ENCODE measurements at regions not wholly inside any gene's neighbourhood (a gene's known extent, or its start where the extent isn't known, plus 50 kb on each side); places are given as distances from the start of the nearest gene placed in this dataset.

DNA sequence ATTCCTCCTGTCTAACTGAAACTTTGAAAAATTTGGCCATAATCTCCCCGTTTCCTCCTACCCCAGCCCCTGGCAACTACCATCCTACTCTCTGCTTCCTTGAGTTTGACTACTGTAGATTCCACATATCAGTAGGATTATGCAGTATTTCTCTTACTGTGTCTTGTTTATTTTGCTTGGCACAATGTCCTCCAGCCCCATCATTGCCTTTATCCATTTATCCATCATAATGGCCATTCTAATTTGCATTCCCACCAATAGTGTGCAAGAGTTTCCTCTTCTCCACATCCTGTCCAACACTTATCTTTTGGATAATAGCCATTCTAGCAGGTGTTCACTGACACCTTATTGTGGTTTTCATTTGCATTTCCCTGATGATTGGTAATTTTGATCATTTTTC lies 202.3 kb downstream of the THBS2 start:
- no peaks in the 10 kb centered on the region for H3K4me1 Mint-ChIP-seq
- H3K36me3 Mint-ChIP-seq: no peaks in the 10 kb centered on the region
- DNase-seq: no peak
- no peak overlapping the region for H3K27ac Mint-ChIP-seq
- H3K9me3 Mint-ChIP-seq: peaks cover 0 to 2% (median under 1%) of the 10 kb centered on the region in 6 donors
- no peak overlapping the region for H3K4me3 Mint-ChIP-seq
- peaks cover 2 to 6% (median 3%) of the 10 kb centered on the region in 3 donors for H3K27me3 Mint-ChIP-seq (ENCODE audit: low read depth in 3 of 3)

GRCh38 chr6:169048865-169049205 lies 204.8 kb downstream of the THBS2 start:
- Mint-ChIP-seq H3K36me3 (no peaks in the 10 kb centered on the region), H3K9me3 (peaks cover 0 to 1% (median 0%) of the 10 kb centered on the region in 6 donors), H3K4me1 (no peaks in the 10 kb centered on the region), H3K27me3 (ENCODE audit: low read depth in 3 of 3) (peaks cover 2 to 8% (median 3%) of the 10 kb centered on the region in 3 donors), H3K27ac (no peak overlapping the region), H3K4me3 (no peak overlapping the region)
- no peak for DNase-seq

- H3K4me1 Mint-ChIP-seq: no peaks in the 10 kb centered on the region
- no peak overlapping the region for H3K4me3 Mint-ChIP-seq
- no peaks in the 10 kb centered on the region for H3K36me3 Mint-ChIP-seq
- H3K27ac Mint-ChIP-seq: no peak overlapping the region
- H3K27me3 Mint-ChIP-seq (ENCODE audit: low read depth in 3 of 3): peaks cover 2 to 6% (median 3%) of the 10 kb centered on the region in 3 donors
- no peak for DNase-seq
- H3K9me3 Mint-ChIP-seq: no peaks in the 10 kb centered on the region
Measured at GRCh38 chr6:169048185-169048864, 205.3 kb downstream of the THBS2 start.

DNA sequence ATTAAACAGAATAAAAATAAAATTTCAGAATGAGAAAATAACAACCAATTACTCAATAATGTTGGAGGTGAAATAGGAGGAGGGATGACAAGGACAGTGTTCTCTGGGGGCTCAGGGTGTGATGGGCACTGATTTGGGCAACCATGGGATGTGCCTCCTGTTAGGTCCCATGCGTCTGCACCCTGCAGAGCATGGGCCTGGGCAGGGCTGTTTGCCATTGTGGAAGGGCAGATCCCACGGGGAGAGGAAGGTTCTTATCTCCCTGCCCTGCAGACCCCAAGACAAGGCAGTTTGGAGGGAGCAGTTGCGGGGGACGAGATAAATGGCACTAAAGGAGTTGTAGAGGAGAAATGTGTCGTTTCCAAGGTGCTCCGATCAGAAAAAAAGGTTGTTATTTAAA lies 206.3 kb downstream of the THBS2 start:
- Mint-ChIP-seq H3K27ac (no peak overlapping the region), H3K4me1 (no peaks in the 10 kb centered on the region), H3K36me3 (no peaks in the 10 kb centered on the region), H3K4me3 (no peak overlapping the region), H3K9me3 (no peaks in the 10 kb centered on the region), H3K27me3 (ENCODE audit: low read depth in 3 of 3) (peaks cover 2 to 8% (median 3%) of the 10 kb centered on the region in 3 donors)
- no peak for DNase-seq

GRCh38 chr6:169046483-169047192 lies 207.0 kb downstream of the THBS2 start:
- no peaks in the 10 kb centered on the region for H3K4me1 Mint-ChIP-seq
- no peak overlapping the region for H3K27ac Mint-ChIP-seq
- H3K9me3 Mint-ChIP-seq: no peaks in the 10 kb centered on the region
- no peak overlapping the region for H3K4me3 Mint-ChIP-seq
- no peak for DNase-seq
- H3K27me3 Mint-ChIP-seq (ENCODE audit: low read depth in 3 of 3): peaks cover under 1 to 9% (median 8%) of the 10 kb centered on the region in 3 donors
- no peaks in the 10 kb centered on the region for H3K36me3 Mint-ChIP-seq

GRCh38 chr6:169046021-169046420 lies 207.6 kb downstream of the THBS2 start:
- no peaks in the 10 kb centered on the region for H3K9me3 Mint-ChIP-seq
- H3K27ac Mint-ChIP-seq: no peak overlapping the region
- no peaks in the 10 kb centered on the region for H3K4me1 Mint-ChIP-seq
- DNase-seq: no peak
- no peaks in the 10 kb centered on the region for H3K36me3 Mint-ChIP-seq
- no peak overlapping the region for H3K4me3 Mint-ChIP-seq
- H3K27me3 Mint-ChIP-seq (ENCODE audit: low read depth in 3 of 3): peaks cover 0 to 8% (median 8%) of the 10 kb centered on the region in 3 donors

DNA sequence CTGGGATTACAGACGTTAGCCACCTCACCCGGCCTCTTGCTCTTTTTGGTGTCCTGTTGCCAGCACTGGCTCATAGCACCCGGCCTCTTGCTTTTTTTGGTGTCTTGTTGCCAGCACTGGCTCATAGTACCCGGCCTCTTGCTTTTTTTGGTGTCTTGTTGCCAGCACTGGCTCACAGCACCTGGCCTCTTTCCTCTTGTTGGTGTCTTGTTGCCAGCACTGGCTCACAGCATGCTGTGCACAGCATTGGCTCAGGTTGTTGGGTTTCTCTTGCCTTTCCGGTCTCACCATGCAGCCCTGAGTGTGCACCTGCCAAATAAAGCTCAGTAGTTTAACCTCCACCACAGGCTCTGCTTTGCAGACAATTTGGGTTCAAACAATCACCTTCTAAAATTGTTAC lies 208.2 kb downstream of the THBS2 start:
- no peak overlapping the region for H3K27ac Mint-ChIP-seq
- no peaks in the 10 kb centered on the region for H3K9me3 Mint-ChIP-seq
- DNase-seq: no peak
- H3K27me3 Mint-ChIP-seq (ENCODE audit: low read depth in 3 of 3): peaks cover 0 to 8% (median 8%) of the 10 kb centered on the region in 3 donors
- H3K4me3 Mint-ChIP-seq: no peak overlapping the region
- H3K36me3 Mint-ChIP-seq: no peaks in the 10 kb centered on the region
- no peaks in the 10 kb centered on the region for H3K4me1 Mint-ChIP-seq

DNA sequence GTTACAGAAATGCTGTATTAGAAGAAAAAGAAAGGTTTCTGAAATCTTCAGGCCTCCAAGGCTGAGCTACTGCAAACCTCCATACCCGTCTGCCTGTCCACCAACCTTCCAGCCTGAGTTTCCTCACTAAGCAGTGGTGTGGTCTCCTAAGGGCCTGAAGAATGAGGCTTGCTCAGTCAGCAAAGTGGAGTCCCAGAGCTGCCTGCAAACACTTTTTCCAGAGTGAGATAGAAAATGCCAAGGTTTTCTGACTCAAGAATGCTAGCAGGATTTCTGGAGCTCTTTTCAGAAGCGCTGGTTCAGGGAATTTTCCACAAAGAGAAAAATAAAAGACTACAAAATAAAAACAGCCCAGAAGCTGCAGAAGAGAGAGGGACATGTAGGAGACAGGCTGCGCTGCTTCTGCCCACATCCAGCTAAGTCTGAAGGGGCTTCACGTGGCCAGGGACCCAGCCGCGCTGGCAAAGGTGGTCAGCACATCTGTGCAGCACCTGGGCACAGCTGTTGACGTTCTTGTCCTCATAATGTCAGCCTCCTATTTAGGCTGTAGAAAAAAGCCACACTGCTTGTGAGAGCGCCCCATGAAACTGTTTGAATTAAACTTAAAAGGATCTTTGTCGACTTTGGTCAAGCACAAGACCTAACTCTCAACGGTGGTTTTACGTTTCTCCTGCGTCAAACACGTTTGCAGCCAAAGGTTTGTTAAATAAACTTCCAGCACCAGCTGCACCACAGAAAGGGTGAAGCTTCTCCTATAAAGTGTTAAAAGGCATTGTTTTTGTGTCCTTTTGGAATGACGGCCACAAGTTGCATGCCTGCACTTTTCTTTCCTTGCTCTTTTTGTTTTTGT lies 209.0 kb downstream of the THBS2 start:
- Mint-ChIP-seq H3K27ac (no peak overlapping the region), H3K4me1 (no peaks in the 10 kb centered on the region), H3K9me3 (no peaks in the 10 kb centered on the region), H3K27me3 (ENCODE audit: low read depth in 3 of 3) (peaks cover 0 to 8% (median 8%) of the 10 kb centered on the region in 3 donors), H3K36me3 (no peaks in the 10 kb centered on the region), H3K4me3 (no peak overlapping the region)
- no peak for DNase-seq

DNA sequence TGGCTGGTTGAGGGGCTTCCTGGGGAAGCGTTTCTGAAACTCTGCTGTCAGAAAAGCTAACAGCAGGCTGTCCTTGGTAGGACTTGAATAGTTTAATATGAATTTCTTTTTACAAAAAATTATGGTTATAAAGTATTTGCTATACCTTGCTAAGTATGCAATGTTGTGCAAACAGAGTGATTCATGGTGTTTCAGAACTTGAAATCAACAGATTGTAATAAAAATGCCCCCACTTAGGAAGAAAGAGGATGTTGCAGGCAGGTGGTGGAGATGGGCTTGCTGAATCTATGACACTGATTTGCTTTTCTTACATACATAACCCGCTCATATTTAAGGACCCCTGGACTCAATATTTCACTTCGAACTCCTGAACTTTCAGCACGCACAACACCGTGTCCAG lies 211.6 kb downstream of the THBS2 start:
- Mint-ChIP-seq H3K4me3 (no peak overlapping the region), H3K9me3 (peaks cover 4 to 22% (median 7%) of the 10 kb centered on the region in 6 donors), H3K27ac (no peak overlapping the region), H3K36me3 (no peaks in the 10 kb centered on the region), H3K4me1 (no peaks in the 10 kb centered on the region), H3K27me3 (ENCODE audit: low read depth in 3 of 3) (peaks cover 3 to 8% (median 8%) of the 10 kb centered on the region in 3 donors)
- DNase-seq: no peak

DNA sequence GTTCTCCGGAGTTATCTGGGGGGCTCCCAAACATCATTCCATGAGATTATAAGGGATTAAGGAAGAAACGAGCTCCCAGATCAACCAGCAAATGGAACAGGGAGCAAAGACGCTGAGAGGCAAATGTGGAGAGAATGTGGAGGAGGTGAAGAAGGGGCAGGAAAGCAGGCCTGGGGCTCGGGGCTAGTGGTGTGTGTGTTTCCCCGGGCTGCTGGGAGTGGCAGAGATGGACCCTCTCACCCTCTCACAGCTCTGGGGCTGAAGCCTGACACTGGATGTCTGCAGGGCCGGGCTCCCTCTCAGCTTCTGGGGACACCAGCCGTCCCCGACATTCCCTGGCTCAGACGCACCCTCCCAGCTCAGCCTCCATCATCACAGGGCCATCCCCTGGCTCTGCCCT lies 212.6 kb downstream of the THBS2 start:
- H3K4me3 Mint-ChIP-seq: no peak overlapping the region
- no peak for DNase-seq
- no peaks in the 10 kb centered on the region for H3K4me1 Mint-ChIP-seq
- H3K36me3 Mint-ChIP-seq: no peaks in the 10 kb centered on the region
- H3K27ac Mint-ChIP-seq: no peak overlapping the region
- H3K9me3 Mint-ChIP-seq: peaks cover 4 to 27% (median 7%) of the 10 kb centered on the region in 6 donors
- peaks cover 3 to 8% (median 6%) of the 10 kb centered on the region in 3 donors for H3K27me3 Mint-ChIP-seq (ENCODE audit: low read depth in 3 of 3)

DNA sequence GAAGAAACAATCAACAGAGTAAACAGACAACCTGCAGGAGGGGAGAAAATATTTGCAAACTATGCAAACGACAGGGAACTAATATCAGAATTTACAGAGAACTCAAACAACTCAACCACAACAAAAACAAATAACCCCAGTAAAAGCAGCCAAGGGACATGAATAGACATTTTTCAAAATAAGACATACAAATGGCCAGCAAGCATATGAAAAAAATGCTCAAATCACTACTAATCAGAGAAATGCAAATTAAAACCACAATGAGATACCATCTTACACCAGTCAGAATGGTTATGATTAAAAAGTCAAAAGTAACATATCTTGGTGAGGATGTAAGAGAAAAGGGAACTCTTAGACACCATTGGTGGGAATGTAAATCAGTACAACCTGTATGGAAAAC lies 215.0 kb downstream of the THBS2 start:
- peaks cover 4 to 27% (median 7%) of the 10 kb centered on the region in 6 donors for H3K9me3 Mint-ChIP-seq
- H3K27ac Mint-ChIP-seq: no peak overlapping the region
- H3K4me1 Mint-ChIP-seq: no peaks in the 10 kb centered on the region
- DNase-seq: no peak
- no peaks in the 10 kb centered on the region for H3K36me3 Mint-ChIP-seq
- H3K4me3 Mint-ChIP-seq: no peak overlapping the region
- H3K27me3 Mint-ChIP-seq (ENCODE audit: low read depth in 3 of 3): peaks cover 4 to 11% (median 4%) of the 10 kb centered on the region in 3 donors

DNA sequence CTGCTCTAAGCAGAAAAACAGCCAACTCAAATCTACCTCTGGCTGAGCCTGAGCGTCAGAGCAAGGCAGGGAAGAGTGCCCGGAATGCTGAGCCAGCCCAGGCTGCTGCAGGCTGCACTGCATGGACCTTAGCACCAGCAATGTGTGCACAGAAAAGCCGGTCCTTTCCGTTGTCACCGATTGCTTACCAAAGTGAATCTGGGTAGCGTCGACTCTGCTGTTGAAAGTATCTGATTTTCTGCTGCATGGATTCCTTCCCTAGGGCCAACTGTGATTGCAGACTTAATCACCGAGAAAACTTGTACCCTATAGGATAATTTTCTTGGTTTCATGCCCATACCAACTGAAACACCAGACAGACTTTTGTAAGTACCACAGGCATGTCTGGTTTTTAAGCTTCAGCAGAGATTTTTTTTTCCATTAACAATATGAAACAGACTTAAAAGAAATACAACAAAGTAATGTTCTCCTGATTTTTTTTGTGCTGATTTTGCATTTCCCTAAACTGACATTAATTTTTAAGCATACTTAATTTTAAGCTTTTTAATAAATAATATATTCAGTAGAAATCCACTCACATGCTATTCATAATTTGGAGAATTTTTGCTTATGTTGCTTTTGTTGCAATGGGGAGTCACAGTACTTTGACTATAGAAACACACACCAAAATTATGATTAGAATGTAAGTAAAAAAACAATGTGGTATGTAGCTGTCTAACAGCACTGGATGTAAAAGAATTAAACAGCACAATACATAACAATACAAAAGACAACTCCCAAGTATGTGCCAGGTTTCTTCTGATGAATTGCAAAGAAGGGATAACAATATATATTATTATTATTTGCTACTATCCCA lies 218.0 kb downstream of the THBS2 start:
- H3K27ac Mint-ChIP-seq: no peak overlapping the region
- no peaks in the 10 kb centered on the region for H3K4me1 Mint-ChIP-seq
- peaks cover 1 to 13% (median 4%) of the 10 kb centered on the region in 3 donors for H3K27me3 Mint-ChIP-seq (ENCODE audit: low read depth in 3 of 3)
- DNase-seq: no peak
- H3K9me3 Mint-ChIP-seq: peaks cover 4 to 27% (median 9%) of the 10 kb centered on the region in 6 donors
- no peaks in the 10 kb centered on the region for H3K36me3 Mint-ChIP-seq
- H3K4me3 Mint-ChIP-seq: no peak overlapping the region

- Mint-ChIP-seq H3K36me3 (no peaks in the 10 kb centered on the region), H3K9me3 (peaks cover 4 to 27% (median 9%) of the 10 kb centered on the region in 6 donors), H3K4me1 (no peaks in the 10 kb centered on the region), H3K4me3 (no peak overlapping the region), H3K27me3 (ENCODE audit: low read depth in 3 of 3) (peaks cover 3 to 15% (median 4%) of the 10 kb centered on the region in 3 donors), H3K27ac (no peak overlapping the region)
- no peak for DNase-seq
Measured at GRCh38 chr6:169034516-169035167, 219.0 kb downstream of the THBS2 start.
